ENCODE measurements at regions not wholly inside any gene's neighbourhood (a gene's known extent, or its start where the extent isn't known, plus 50 kb on each side); places are given as distances from the start of the nearest gene placed in this dataset.

DNA sequence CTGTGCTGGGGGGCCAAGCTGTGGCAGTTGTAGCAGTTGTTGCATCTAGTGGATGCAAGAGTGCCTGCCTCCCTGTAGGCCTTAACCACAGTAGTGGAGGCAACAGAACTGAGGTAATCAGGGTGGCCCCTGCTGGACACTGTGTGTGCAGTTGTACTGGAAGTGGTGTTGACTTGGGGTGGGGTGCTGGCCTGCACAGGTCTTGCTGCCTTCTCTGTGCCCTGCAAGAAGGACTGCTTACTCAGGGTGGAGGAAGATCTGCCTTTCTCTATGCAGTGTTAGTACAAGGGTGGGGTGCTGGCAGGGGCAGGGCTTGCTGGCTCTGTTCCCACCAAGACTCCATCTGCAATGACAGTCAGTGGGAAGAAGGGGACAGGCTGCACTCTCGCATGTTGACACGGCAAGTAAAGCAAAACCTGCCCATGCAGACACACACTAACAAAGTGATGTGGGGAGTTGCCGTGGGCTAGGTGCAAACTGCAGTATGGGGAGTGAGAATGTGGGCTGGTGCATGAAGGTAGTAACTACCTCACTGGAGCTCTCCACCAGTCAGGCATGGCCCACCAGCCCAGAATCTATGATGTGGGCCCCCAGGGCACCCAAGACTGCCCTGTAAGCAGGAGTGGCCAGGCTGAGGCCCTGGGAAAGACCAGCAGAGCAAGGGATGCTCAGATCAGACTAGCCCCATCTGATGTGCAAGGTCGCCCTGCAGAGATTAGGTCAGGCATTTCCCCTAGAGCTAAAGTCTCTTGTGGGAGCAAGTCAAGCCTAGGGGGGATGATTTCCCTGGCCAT is 594.9 kb downstream of the TECRL start:
- H3K4me3 ChIP-seq: no peak overlapping the region
- no peak overlapping the region for H3K27ac ChIP-seq
- DNase-seq (ENCODE audit: low spot score): no peak
- no peak for TF ChIP-seq CTCF (IDR thresholded peaks at IDR 0.05)

GRCh38 chr4:63799166-63799565 is 610.1 kb downstream of the TECRL start:
- no peak for DNase-seq (ENCODE audit: low spot score)
- TF ChIP-seq CTCF (IDR thresholded peaks at IDR 0.05): no peak
- Histone ChIP-seq H3K27ac (no peak overlapping the region), H3K4me3 (no peak overlapping the region)

- H3K27ac ChIP-seq: no peak overlapping the region
- no peak overlapping the region for H3K4me3 ChIP-seq
- no peak for TF ChIP-seq CTCF (IDR thresholded peaks at IDR 0.05)
- DNase-seq (ENCODE audit: low spot score): no peak
These were observed 613.9 kb downstream of the TECRL start for GRCh38 chr4:63795301-63795700.

DNA sequence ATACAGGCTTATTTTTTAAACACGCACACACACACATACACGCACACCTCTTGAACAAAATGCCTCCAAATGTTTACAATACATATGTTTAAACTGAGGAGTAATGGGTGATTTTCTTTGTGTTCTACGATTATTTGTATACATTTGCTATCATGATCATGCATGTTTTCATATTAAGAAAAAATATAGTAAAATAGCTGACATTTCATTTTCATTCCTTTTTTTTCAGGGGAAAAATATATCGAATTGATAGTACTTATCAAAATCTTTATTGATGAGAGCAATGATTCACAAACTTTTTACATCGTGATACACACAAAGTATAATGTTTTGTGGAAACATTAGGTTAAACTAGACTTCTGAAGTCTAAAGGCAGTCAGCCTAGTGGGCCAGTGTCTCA is 618.9 kb downstream of the TECRL start:
- TF ChIP-seq CTCF (IDR thresholded peaks at IDR 0.05): no peak

GRCh38 chr4:63788271-63788670 is 621.0 kb downstream of the TECRL start:
- no peak overlapping the region for H3K27ac ChIP-seq
- H3K4me3 ChIP-seq: no peak overlapping the region
- TF ChIP-seq CTCF (IDR thresholded peaks at IDR 0.05): no peak
- no peak for DNase-seq (ENCODE audit: low spot score)

More for the DNA sequence above, 618.9 kb downstream of the TECRL start:
- DNase-seq (ENCODE audit: low spot score): no peak
- Histone ChIP-seq H3K4me3 (no peak overlapping the region), H3K27ac (no peak overlapping the region)

- H3K4me3 ChIP-seq: no peak overlapping the region
- no peak for TF ChIP-seq CTCF (IDR thresholded peaks at IDR 0.05)
- no peak overlapping the region for H3K27ac ChIP-seq
- no peak for DNase-seq (ENCODE audit: low spot score)
These were observed 621.9 kb downstream of the TECRL start for GRCh38 chr4:63787326-63787725.

DNA sequence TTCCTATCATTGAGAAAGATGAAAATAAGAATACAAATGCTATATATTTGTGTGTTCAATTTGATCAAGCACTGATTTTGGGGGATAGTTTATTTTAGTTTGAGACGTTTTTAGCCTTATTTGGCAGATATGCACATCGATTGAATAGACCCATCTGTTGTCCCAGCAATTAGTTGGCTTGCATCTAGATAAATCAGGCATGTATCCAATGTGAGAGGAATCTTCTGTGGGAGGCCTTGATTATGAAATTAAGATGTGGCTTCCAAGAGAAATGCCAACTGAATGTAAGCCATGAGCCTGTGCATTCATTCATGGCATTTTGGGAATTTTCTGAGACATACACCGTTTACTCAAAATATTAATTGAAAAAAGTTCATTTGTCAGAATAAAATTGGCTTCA is 623.1 kb downstream of the TECRL start:
- Histone ChIP-seq H3K27ac (no peak overlapping the region), H3K4me3 (no peak overlapping the region)
- TF ChIP-seq CTCF (IDR thresholded peaks at IDR 0.05): no peak
- no peak for DNase-seq (ENCODE audit: low spot score)
